ENCODE measurements at regions not wholly inside any gene's neighbourhood (a gene's known extent, or its start where the extent isn't known, plus 50 kb on each side); places are given as distances from the start of the nearest gene placed in this dataset.

DNA sequence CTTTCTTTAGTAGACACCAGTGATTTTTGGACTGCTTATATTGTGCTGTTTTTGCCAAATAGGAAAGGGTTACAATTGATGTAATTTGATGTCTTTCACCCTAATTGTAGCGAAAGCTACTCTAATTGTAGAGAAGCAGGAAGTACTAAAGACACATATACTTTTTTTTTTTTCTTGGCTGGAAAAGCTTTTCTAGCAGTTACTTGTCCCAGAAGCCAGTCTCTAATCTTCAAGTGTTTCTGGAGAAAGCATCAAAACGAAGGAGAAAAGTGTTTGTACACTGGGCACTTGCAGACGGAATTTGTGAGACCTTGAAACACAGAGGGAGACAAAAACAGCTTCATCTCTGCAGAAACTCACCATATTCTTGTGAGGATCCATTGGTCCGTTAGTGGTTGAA is 616.5 kb upstream of the LCORL start:
- Histone ChIP-seq H3F3A (ENCODE audit: insufficient read depth) (no peaks in the 10 kb centered on the region), H3K27me3 (ENCODE audit: low read length) (no peaks in the 10 kb centered on the region), H3K9me2 (replicated peaks; ENCODE audit: insufficient read depth, low read length) (no peaks in the 10 kb centered on the region), H4K20me1 (ENCODE audit: low read depth, low read length) (no peaks in the 10 kb centered on the region), H3K9me3 (ENCODE audit: insufficient read depth, low read length) (no peaks in the 10 kb centered on the region), H3K36me3 (ENCODE audit: low read length) (no peaks in the 10 kb centered on the region), H3K4me3 (ENCODE audit: insufficient read depth, low read length, poor library complexity, severe bottlenecking) (no peak overlapping the region), H3K4me2 (ENCODE audit: low read depth, low read length, poor library complexity, severe bottlenecking) (no peak overlapping the region), H3K9ac (ENCODE audit: low read length) (no peak overlapping the region), H3K79me2 (ENCODE audit: insufficient read depth, low read length) (no peaks in the 10 kb centered on the region), H3K27ac (ENCODE audit: low read depth, low read length) (no peak overlapping the region), H2AFZ (ENCODE audit: low read depth, low read length, severe bottlenecking) (no peak overlapping the region)
- no peak for TF ChIP-seq EZH2phosphoT487 (conservative IDR thresholded peaks at IDR 0.05; ENCODE audit: low read length)
- TF ChIP-seq, protein P1, sequence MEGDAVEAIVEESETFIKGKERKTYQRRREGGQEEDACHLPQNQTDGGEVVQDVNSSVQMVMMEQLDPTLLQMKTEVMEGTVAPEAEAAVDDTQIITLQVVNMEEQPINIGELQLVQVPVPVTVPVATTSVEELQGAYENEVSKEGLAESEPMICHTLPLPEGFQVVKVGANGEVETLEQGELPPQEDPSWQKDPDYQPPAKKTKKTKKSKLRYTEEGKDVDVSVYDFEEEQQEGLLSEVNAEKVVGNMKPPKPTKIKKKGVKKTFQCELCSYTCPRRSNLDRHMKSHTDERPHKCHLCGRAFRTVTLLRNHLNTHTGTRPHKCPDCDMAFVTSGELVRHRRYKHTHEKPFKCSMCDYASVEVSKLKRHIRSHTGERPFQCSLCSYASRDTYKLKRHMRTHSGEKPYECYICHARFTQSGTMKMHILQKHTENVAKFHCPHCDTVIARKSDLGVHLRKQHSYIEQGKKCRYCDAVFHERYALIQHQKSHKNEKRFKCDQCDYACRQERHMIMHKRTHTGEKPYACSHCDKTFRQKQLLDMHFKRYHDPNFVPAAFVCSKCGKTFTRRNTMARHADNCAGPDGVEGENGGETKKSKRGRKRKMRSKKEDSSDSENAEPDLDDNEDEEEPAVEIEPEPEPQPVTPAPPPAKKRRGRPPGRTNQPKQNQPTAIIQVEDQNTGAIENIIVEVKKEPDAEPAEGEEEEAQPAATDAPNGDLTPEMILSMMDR (IDR thresholded peaks at IDR 0.05; ENCODE audit: insufficient read depth, low read length, poor library complexity, severe bottlenecking) = no peak

DNA sequence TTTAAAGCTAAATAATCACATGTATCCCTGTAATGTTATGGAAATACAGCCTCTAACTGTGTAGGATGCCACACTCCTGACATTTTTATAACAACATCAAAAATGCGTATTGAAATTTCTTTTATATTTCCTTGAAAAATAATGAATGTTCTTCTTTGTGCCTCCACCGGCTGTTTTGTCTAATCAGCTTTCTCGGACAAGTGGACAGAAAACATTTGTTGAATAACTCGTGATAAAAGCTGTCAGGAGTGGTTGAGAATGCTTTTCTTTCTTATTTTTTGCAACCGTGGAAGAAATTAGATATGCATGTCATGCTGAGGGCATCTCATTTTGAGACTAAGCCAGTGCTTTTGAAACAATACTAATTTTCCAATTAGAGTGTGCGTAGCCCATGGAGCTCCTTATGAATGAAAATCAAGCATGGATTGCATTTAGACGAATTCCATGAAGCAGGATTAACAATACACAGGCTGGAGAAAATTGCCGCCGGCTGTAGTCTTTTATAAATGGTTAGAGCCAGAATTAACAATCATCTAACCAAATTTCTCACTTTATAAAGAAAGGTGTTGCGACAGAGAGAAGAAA is 614.5 kb upstream of the LCORL start:
- no peak overlapping the region for H2AFZ ChIP-seq (ENCODE audit: low read depth, low read length, severe bottlenecking)
- H3K79me2 ChIP-seq (ENCODE audit: insufficient read depth, low read length) = no peaks in the 10 kb centered on the region
- no peaks in the 10 kb centered on the region for H3K27me3 ChIP-seq (ENCODE audit: low read length)
- H4K20me1 ChIP-seq (ENCODE audit: low read depth, low read length) = no peaks in the 10 kb centered on the region
- H3F3A ChIP-seq (ENCODE audit: insufficient read depth) = no peaks in the 10 kb centered on the region
- TF ChIP-seq, protein P1 (IDR thresholded peaks at IDR 0.05; ENCODE audit: insufficient read depth, low read length, poor library complexity, severe bottlenecking) = no peak
- no peak for TF ChIP-seq EZH2phosphoT487 (conservative IDR thresholded peaks at IDR 0.05; ENCODE audit: low read length)
- H3K4me2 ChIP-seq (ENCODE audit: low read depth, low read length, poor library complexity, severe bottlenecking) = no peak overlapping the region
- no peak overlapping the region for H3K9ac ChIP-seq (ENCODE audit: low read length)
- H3K4me3 ChIP-seq (ENCODE audit: insufficient read depth, low read length, poor library complexity, severe bottlenecking) = no peak overlapping the region
- H3K9me3 ChIP-seq (ENCODE audit: insufficient read depth, low read length) = no peaks in the 10 kb centered on the region
- no peaks in the 10 kb centered on the region for H3K36me3 ChIP-seq (ENCODE audit: low read length)
- no peak overlapping the region for H3K27ac ChIP-seq (ENCODE audit: low read depth, low read length)
- H3K9me2 ChIP-seq (replicated peaks; ENCODE audit: insufficient read depth, low read length) = no peaks in the 10 kb centered on the region

DNA sequence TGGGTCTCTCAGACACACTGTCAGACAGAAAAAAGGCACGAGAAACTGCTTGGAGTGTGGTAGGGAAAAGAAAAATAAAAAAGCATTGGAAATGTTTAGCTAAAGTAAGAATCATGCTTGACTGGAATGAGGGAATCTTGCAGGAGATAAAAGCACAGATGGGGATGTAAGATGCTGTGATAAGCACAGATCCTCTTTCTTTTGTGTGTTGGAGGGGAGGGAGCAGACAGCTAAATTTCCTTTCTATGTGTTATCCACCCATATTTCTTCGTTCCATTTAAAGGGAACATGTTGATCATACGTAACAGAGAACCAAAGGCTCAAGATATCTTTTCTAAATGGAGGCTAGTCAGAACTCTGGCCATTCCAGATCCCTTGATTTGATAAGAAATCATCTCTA is 614.0 kb upstream of the LCORL start:
- Histone ChIP-seq H3K36me3 (ENCODE audit: low read length) (no peaks in the 10 kb centered on the region), H3K9me3 (ENCODE audit: insufficient read depth, low read length) (no peaks in the 10 kb centered on the region), H3K4me3 (ENCODE audit: insufficient read depth, low read length, poor library complexity, severe bottlenecking) (no peak overlapping the region), H3K9me2 (replicated peaks; ENCODE audit: insufficient read depth, low read length) (no peaks in the 10 kb centered on the region), H3K79me2 (ENCODE audit: insufficient read depth, low read length) (no peaks in the 10 kb centered on the region), H4K20me1 (ENCODE audit: low read depth, low read length) (no peaks in the 10 kb centered on the region), H2AFZ (ENCODE audit: low read depth, low read length, severe bottlenecking) (no peak overlapping the region), H3K27ac (ENCODE audit: low read depth, low read length) (no peak overlapping the region), H3K4me2 (ENCODE audit: low read depth, low read length, poor library complexity, severe bottlenecking) (no peak overlapping the region), H3K27me3 (ENCODE audit: low read length) (no peaks in the 10 kb centered on the region), H3F3A (ENCODE audit: insufficient read depth) (no peaks in the 10 kb centered on the region), H3K9ac (ENCODE audit: low read length) (no peak overlapping the region)
- TF ChIP-seq, protein P1 (IDR thresholded peaks at IDR 0.05; ENCODE audit: insufficient read depth, low read length, poor library complexity, severe bottlenecking) = no peak
- no peak for TF ChIP-seq EZH2phosphoT487 (conservative IDR thresholded peaks at IDR 0.05; ENCODE audit: low read length)

Measured in SU-DHL-6 (cell line).